ENCODE measurements at regions not wholly inside any gene's neighbourhood (a gene's known extent, or its start where the extent isn't known, plus 50 kb on each side); places are given as distances from the start of the nearest gene placed in this dataset.

- Mint-ChIP-seq H3K36me3 (ENCODE audit: low read depth) (no peaks in the 10 kb centered on the region), H3K4me1 (no peaks in the 10 kb centered on the region), H3K9me3 (peaks cover 4% of the 10 kb centered on the region), H3K27me3 (peaks cover 29% of the 10 kb centered on the region), H3K4me3 (no peak overlapping the region), H3K27ac (no peak overlapping the region)
- ATAC-seq (ENCODE audit: low read depth) = no peak
- TF ChIP-seq CTCF (IDR thresholded peaks at IDR 0.05) = no peak
- ChIA-PET POLR2A (no interaction called here), CTCF (interaction anchor here (0.8 kb wide), 1 partner anchor 21 kb away, joined by 3 read pairs; no protein-coding TSS in a partner anchor)
- DNase-seq = no peak
- intact Hi-C loops (cut with micrococcal nuclease) = no loop called here
Measured at GRCh38 chr3:187586226-187586625, 84.0 kb downstream of the SST start.

DNA sequence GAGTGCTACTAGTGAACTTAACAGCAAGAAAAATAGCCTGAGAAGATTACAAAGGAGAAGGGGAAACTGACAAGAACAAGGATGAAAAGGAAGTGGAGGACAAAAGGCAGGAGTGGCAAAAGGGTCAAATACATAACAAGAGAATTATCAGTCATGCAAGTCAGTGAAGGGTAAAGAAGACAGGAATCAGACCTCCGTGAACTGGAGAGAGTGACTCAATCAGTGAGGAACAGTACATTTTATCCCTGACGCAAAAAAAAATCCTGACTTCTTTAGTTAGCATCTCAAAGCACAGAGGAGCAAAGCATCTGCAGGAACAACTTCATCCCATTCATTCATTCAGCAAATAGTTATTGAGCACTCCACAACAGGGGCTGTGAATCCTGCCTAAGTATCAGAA, 97.8 kb downstream of the SST start:
- ChIA-PET POLR2A (no interaction called here), CTCF (no interaction called here)
- no peaks in the 10 kb centered on the region for H3K36me3 Mint-ChIP-seq (ENCODE audit: low read depth)
- DNase-seq = no peak
- no peak for ATAC-seq (ENCODE audit: low read depth)
- no peaks in the 10 kb centered on the region for H3K9me3 Mint-ChIP-seq
- H3K27ac Mint-ChIP-seq = no peak overlapping the region
- no peaks in the 10 kb centered on the region for H3K4me1 Mint-ChIP-seq
- no peak for TF ChIP-seq CTCF (IDR thresholded peaks at IDR 0.05)
- peaks cover 10% of the 10 kb centered on the region for H3K27me3 Mint-ChIP-seq
- H3K4me3 Mint-ChIP-seq = no peak overlapping the region
- intact Hi-C loops (cut with micrococcal nuclease) = no loop called here

GRCh38 chr3:187571701-187572100, 98.5 kb downstream of the SST start:
- DNase-seq (no peak), ATAC-seq (ENCODE audit: low read depth) (no peak)
- ChIA-PET POLR2A (no interaction called here), CTCF (no interaction called here)
- H3K4me1 Mint-ChIP-seq = no peaks in the 10 kb centered on the region
- peaks cover 8% of the 10 kb centered on the region for H3K27me3 Mint-ChIP-seq
- no peak for TF ChIP-seq CTCF (IDR thresholded peaks at IDR 0.05)
- intact Hi-C loops (cut with micrococcal nuclease) = no loop called here
- no peaks in the 10 kb centered on the region for H3K36me3 Mint-ChIP-seq (ENCODE audit: low read depth)
- no peak overlapping the region for H3K27ac Mint-ChIP-seq
- no peak overlapping the region for H3K4me3 Mint-ChIP-seq
- H3K9me3 Mint-ChIP-seq = no peaks in the 10 kb centered on the region

DNA sequence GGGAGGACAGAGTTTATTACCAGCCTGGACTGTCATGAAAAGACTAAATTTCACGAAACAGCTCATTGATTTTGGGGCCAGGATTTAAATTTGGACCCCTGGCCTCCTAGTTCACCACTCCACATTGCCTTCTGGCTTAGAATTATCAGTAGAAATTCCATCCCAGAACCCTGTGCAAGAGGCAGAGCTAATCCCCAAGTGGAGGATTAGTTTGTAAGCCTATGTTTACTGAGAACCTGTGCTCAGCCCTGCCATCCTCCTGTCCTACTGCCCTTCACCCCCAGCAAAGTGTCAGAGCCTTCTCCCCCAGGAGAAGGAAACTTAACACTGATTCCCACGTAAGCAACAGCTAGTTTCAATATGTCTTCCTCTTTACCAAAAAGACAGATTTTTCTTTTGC, 99.4 kb downstream of the SST start:
- H3K27ac Mint-ChIP-seq = no peak overlapping the region
- no peaks in the 10 kb centered on the region for H3K36me3 Mint-ChIP-seq (ENCODE audit: low read depth)
- no peak for ATAC-seq (ENCODE audit: low read depth)
- no peak overlapping the region for H3K4me3 Mint-ChIP-seq
- peaks cover 8% of the 10 kb centered on the region for H3K27me3 Mint-ChIP-seq
- H3K9me3 Mint-ChIP-seq = no peaks in the 10 kb centered on the region
- no peak for DNase-seq
- ChIA-PET POLR2A (no interaction called here), CTCF (no interaction called here)
- TF ChIP-seq CTCF (IDR thresholded peaks at IDR 0.05) = no peak
- intact Hi-C loops (cut with micrococcal nuclease) = no loop called here
- H3K4me1 Mint-ChIP-seq = no peaks in the 10 kb centered on the region

DNA sequence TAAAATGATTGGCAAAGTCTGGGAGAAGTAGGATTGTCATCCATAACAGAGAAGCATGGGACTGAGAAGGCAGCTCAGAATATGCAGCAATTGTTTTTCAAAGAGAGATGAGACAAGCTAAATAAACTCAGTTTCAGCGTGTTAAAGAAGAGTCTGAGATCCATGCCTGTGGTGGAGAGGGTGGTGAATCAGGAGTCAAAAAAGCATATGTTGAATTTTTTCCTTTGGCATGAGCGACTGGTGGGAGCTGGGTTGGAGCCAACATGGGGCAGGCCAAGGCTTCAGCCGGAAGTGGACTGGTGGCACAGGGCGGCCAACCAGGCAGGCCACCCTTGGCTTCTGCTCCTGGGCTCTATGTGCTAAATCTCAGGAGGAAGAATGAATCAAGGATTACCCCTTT, 102.0 kb downstream of the SST start:
- TF ChIP-seq CTCF (IDR thresholded peaks at IDR 0.05) = no peak
- H3K4me3 Mint-ChIP-seq = no peak overlapping the region
- no peaks in the 10 kb centered on the region for H3K9me3 Mint-ChIP-seq
- ChIA-PET CTCF (no interaction called here), POLR2A (no interaction called here)
- peaks cover 7% of the 10 kb centered on the region for H3K27me3 Mint-ChIP-seq
- H3K36me3 Mint-ChIP-seq (ENCODE audit: low read depth) = no peaks in the 10 kb centered on the region
- intact Hi-C loops (cut with micrococcal nuclease) = no loop called here
- DNase-seq (no peak), ATAC-seq (ENCODE audit: low read depth) (no peak)
- no peak overlapping the region for H3K27ac Mint-ChIP-seq
- no peaks in the 10 kb centered on the region for H3K4me1 Mint-ChIP-seq

Measured in activated B cell treated with CpG ODN at 0.5 μM for 24 hours (primary cell).